ENCODE measurements at regions not wholly inside any gene's neighbourhood (a gene's known extent, or its start where the extent isn't known, plus 50 kb on each side); places are given as distances from the start of the nearest gene placed in this dataset.

GRCh38 chr3:35194666-35195065 lies 444.7 kb upstream of the ARPP21 start:
- TF ChIP-seq EZH2 (IDR thresholded peaks at IDR 0.05; ENCODE audit: borderline replicate concordance, insufficient read depth, low read depth, low read length, poor library complexity, severe bottlenecking): no peak
- no peak for TF ChIP-seq CTCF (IDR thresholded peaks at IDR 0.05)
